Neuronal stem cell (in vitro differentiated cells): ENCODE measurements at regions not wholly inside any gene's neighbourhood (a gene's known extent, or its start where the extent isn't known, plus 50 kb on each side); places are given as distances from the start of the nearest gene placed in this dataset.

Source experiments
- DNase-seq: peaks from one replicate; pipeline ENCODE4 v3.0.0-alpha.2; 2013; ENCODE audit warnings: low spot score
- H2AFZ ChIP-seq: one replicate; pipeline ENCODE4 v1.6.1; 2013; ENCODE audit warnings: mild to moderate bottlenecking, low read length, inconsistent platforms
- H2AK5ac ChIP-seq: 2 replicates; pipeline ENCODE4 v1.6.1; 2013; ENCODE audit warnings: low read depth, mild to moderate bottlenecking, inconsistent platforms, low read length, moderate library complexity, mixed read lengths
- H2BK120ac ChIP-seq: 2 replicates; pipeline ENCODE4 v1.6.1; 2013; ENCODE audit warnings: low read depth, mild to moderate bottlenecking, inconsistent platforms, low read length, moderate library complexity, mixed read lengths
- H2BK12ac ChIP-seq: one replicate; pipeline ENCODE4 v1.6.1; 2013; ENCODE audit warnings: low read length, inconsistent platforms
- H2BK15ac ChIP-seq: 2 replicates; pipeline ENCODE4 v1.6.1; 2013; ENCODE audit warnings: mild to moderate bottlenecking, low read length, inconsistent platforms, mixed read lengths
- H2BK5ac ChIP-seq: one replicate; pipeline ENCODE4 v1.6.1; 2013; ENCODE audit warnings: inconsistent platforms, mild to moderate bottlenecking, low read length, moderate library complexity
- H3K14ac ChIP-seq: one replicate; pipeline ENCODE4 v1.6.1; 2013; ENCODE audit warnings: low read length, inconsistent platforms
- H3K18ac ChIP-seq: 2 replicates; pipeline ENCODE4 v1.6.1; 2013; ENCODE audit warnings: low read length, inconsistent platforms
- H3K23ac ChIP-seq: 2 replicates; pipeline ENCODE4 v1.6.1; 2013; ENCODE audit warnings: low read depth, mild to moderate bottlenecking, mixed read lengths, low read length, inconsistent platforms; ENCODE audit not compliant: poor library complexity
- H3K27ac ChIP-seq: replicated peaks from 3 replicates; pipeline ENCODE4 v1.5.1; 2013; ENCODE audit warnings: low read length, inconsistent platforms
- H3K27me3 ChIP-seq, 3 experiments: 2 replicates each; pipeline ENCODE4 v1.6.1; 2013; ENCODE audit warnings: low read length in 3 of 3, mild to moderate bottlenecking in 2 of 3, inconsistent platforms in 1 of 3, low read depth in 1 of 3, mixed read lengths in 1 of 3, moderate library complexity in 1 of 3; ENCODE audit not compliant: control insufficient read depth in 3 of 3, insufficient read depth in 3 of 3
- H3K36me3 ChIP-seq, 2 donors: replicated peaks in 1 of 2; 2 replicates each; pipeline ENCODE4 v1.6.1; 2013; ENCODE audit warnings: low read length in 2 of 2; ENCODE audit not compliant: control insufficient read depth in 2 of 2, insufficient read depth in 2 of 2
- H3K4ac ChIP-seq: 2 replicates; pipeline ENCODE4 v1.6.1; 2013; ENCODE audit warnings: inconsistent platforms, mild to moderate bottlenecking, low read length, moderate library complexity
- H3K4me1 ChIP-seq, 2 donors: 1 replicate in 1 of 2; 2 replicates in 1 of 2; pipeline ENCODE4 v1.6.1; 2013; ENCODE audit warnings: low read length in 2 of 2, low read depth in 1 of 2; ENCODE audit not compliant: control insufficient read depth in 2 of 2, insufficient read depth in 1 of 2
- H3K4me2 ChIP-seq: one replicate; pipeline ENCODE4 v1.6.1; 2013; ENCODE audit warnings: mild to moderate bottlenecking, low read length, inconsistent platforms; ENCODE audit not compliant: insufficient read depth, poor library complexity, severe bottlenecking
- H3K4me3 ChIP-seq, 2 donors: 2 replicates each; pipeline ENCODE4 v1.5.1; 2013; ENCODE audit warnings: low read length in 2 of 2, mild to moderate bottlenecking in 2 of 2, inconsistent platforms in 1 of 2, moderate library complexity in 1 of 2
- H3K79me1 ChIP-seq: one replicate; pipeline ENCODE4 v1.6.1; 2013; ENCODE audit warnings: low read depth, mild to moderate bottlenecking, inconsistent platforms, low read length, moderate library complexity
- H3K9ac ChIP-seq: one replicate; pipeline ENCODE4 v1.6.1; 2013; ENCODE audit warnings: mild to moderate bottlenecking, low read depth, low read length, inconsistent platforms; ENCODE audit not compliant: poor library complexity
- H3K9me3 ChIP-seq, 2 donors: replicated peaks in 1 of 2; 2 replicates each; pipeline versions ENCODE3 to v1.6.1; 2013; ENCODE audit warnings: low read length in 2 of 2, mild to moderate bottlenecking in 2 of 2, inconsistent platforms in 1 of 2, low read depth in 1 of 2, mixed read lengths in 1 of 2, moderate library complexity in 1 of 2; ENCODE audit not compliant: control insufficient read depth in 2 of 2, insufficient read depth in 1 of 2
- H4K8ac ChIP-seq: one replicate; pipeline ENCODE4 v1.6.1; 2013; ENCODE audit warnings: low read depth, mild to moderate bottlenecking, inconsistent platforms, low read length, moderate library complexity
- H4K91ac ChIP-seq: one replicate; pipeline ENCODE4 v1.6.1; 2013; ENCODE audit warnings: low read length, low read depth, mild to moderate bottlenecking, inconsistent platforms; ENCODE audit not compliant: poor library complexity
- WGBS, 2 donors: extraction: QIAGEN DNeasy Blood & Tissue Kit; methylation state at CpG; one replicate each; pipeline ENCODE4 v1.1.7; 2013; ENCODE audit warnings: missing lambda C conversion rate in 2 of 2, mixed read lengths in 1 of 2; ENCODE audit not compliant: insufficient read length in 2 of 2, insufficient replicate concordance in 1 of 2; ENCODE audit errors: extremely low coverage in 2 of 2; 5-methylcytosine and 5-hydroxymethylcytosine counted together

- no peak overlapping the region for H3K27ac ChIP-seq
- no peak overlapping the region for H3K4me2 ChIP-seq
- H3K4me1 ChIP-seq: peaks cover 0 to 15% of the 10 kb centered on the region in 2 donors
- H2BK5ac ChIP-seq: peak overlapping the region; percentile 9
- no peaks in the 10 kb centered on the region for H3K79me1 ChIP-seq
- no peak overlapping the region for H4K8ac ChIP-seq
- no peak overlapping the region for H3K4ac ChIP-seq
- H3K9me3 ChIP-seq: no peaks in the 10 kb centered on the region
- H2BK12ac ChIP-seq: peak overlapping the region; percentile 34
- peak overlapping the region; percentile 64 for H3K14ac ChIP-seq
- H4K91ac ChIP-seq: no peak overlapping the region
- H3K9ac ChIP-seq: no peak overlapping the region
- peak overlapping the region; percentile 79 for H2AK5ac ChIP-seq
- H3K23ac ChIP-seq: peak overlapping the region; percentile 25
- H2BK120ac ChIP-seq: peak overlapping the region; percentile 48
- no peak overlapping the region for H3K4me3 ChIP-seq
- H3K27me3 ChIP-seq: peaks cover 0 to 3% (median 0%) of the 10 kb centered on the region in 3 experiments
- no CpG with 5 or more reads among the region's 18 CpGs for WGBS, 2 donors
- peak overlapping the region; percentile 59 for H3K18ac ChIP-seq
- no peak for DNase-seq
- H3K36me3 ChIP-seq: no peaks in the 10 kb centered on the region
- peak overlapping the region; percentile 59 for H2BK15ac ChIP-seq
- no peak overlapping the region for H2AFZ ChIP-seq
Observed at GRCh38 chr17:79423811-79424465, 186.9 kb downstream of the RBFOX3 start.

GRCh38 chr17:79422236-79422635 is 188.6 kb downstream of the RBFOX3 start:
- H3K18ac ChIP-seq: peak overlapping the region; percentile 33
- H3K27me3 ChIP-seq: peaks cover 0 to 3% (median 3%) of the 10 kb centered on the region in 3 experiments
- no peak overlapping the region for H2BK12ac ChIP-seq
- H3K4ac ChIP-seq: peak overlapping the region; percentile 29
- H2BK5ac ChIP-seq: no peak overlapping the region
- H3K4me1 ChIP-seq: peaks cover 0 to 15% of the 10 kb centered on the region in 2 donors
- H3K4me2 ChIP-seq: no peak overlapping the region
- H2BK15ac ChIP-seq: peak overlapping the region; percentile 72
- H4K8ac ChIP-seq: no peak overlapping the region
- no peak overlapping the region for H3K27ac ChIP-seq
- no peak overlapping the region for H3K4me3 ChIP-seq
- H3K9ac ChIP-seq: peak overlapping the region; percentile 30
- H3K9me3 ChIP-seq: no peaks in the 10 kb centered on the region
- no peak overlapping the region for H4K91ac ChIP-seq
- no CpG with 5 or more reads among the region's 15 CpGs for WGBS, 2 donors
- no peaks in the 10 kb centered on the region for H3K79me1 ChIP-seq
- no peak for DNase-seq
- no peak overlapping the region for H3K14ac ChIP-seq
- H3K36me3 ChIP-seq: no peaks in the 10 kb centered on the region
- H2BK120ac ChIP-seq: no peak overlapping the region
- H2AK5ac ChIP-seq: peak overlapping the region; percentile 36
- no peak overlapping the region for H3K23ac ChIP-seq
- no peak overlapping the region for H2AFZ ChIP-seq

GRCh38 chr17:79420318-79421243 is 190.3 kb downstream of the RBFOX3 start:
- no CpG with 5 or more reads among the region's 19 CpGs for WGBS, 2 donors
- Histone ChIP-seq H2BK120ac (no peak overlapping the region), H3K14ac (no peak overlapping the region), H3K4me2 (no peak overlapping the region), H4K91ac (no peak overlapping the region), H3K18ac (peak overlapping the region; percentile 90), H2BK12ac (peak overlapping the region; percentile 26), H3K4me1 (peaks cover 0 to 9% of the 10 kb centered on the region in 2 donors), H3K9me3 (no peaks in the 10 kb centered on the region), H3K79me1 (no peaks in the 10 kb centered on the region), H4K8ac (no peak overlapping the region), H3K27ac (no peak overlapping the region), H2AFZ (no peak overlapping the region), H3K36me3 (no peaks in the 10 kb centered on the region), H3K4me3 (no peak overlapping the region), H2AK5ac (peak overlapping the region; percentile 92), H3K9ac (peak overlapping the region; percentile 50), H3K4ac (peak overlapping the region; percentile 19), H2BK5ac (peak overlapping the region; percentile 70), H3K23ac (no peak overlapping the region), H3K27me3 (peaks cover 0 to 15% (median 3%) of the 10 kb centered on the region in 3 experiments), H2BK15ac (peak overlapping the region; percentile 72)
- DNase-seq: no peak

- Histone ChIP-seq H3K36me3 (no peaks in the 10 kb centered on the region), H4K91ac (no peak overlapping the region), H3K27ac (no peak overlapping the region), H3K14ac (no peak overlapping the region), H3K27me3 (peaks cover 0 to 28% (median 3%) of the 10 kb centered on the region in 3 experiments), H4K8ac (no peak overlapping the region), H2AFZ (no peak overlapping the region), H3K23ac (no peak overlapping the region), H3K4me2 (no peak overlapping the region), H2BK5ac (no peak overlapping the region), H3K79me1 (peaks cover under 1% of the 10 kb centered on the region), H2AK5ac (no peak overlapping the region), H3K4me1 (peaks cover 0 to 11% of the 10 kb centered on the region in 2 donors), H2BK15ac (no peak overlapping the region), H3K18ac (no peak overlapping the region), H3K9me3 (no peaks in the 10 kb centered on the region), H3K9ac (no peak overlapping the region), H3K4ac (no peak overlapping the region), H3K4me3 (no peak overlapping the region), H2BK12ac (no peak overlapping the region), H2BK120ac (no peak overlapping the region)
- no CpG with 5 or more reads among the region's 14 CpGs for WGBS, 2 donors
- no peak for DNase-seq
Observed at GRCh38 chr17:79417476-79417988, 193.3 kb downstream of the RBFOX3 start.
